Gastrocnemius medialis (tissue), 4 donors: ENCODE measurements at regions not wholly inside any gene's neighbourhood (a gene's known extent, or its start where the extent isn't known, plus 50 kb on each side); places are given as distances from the start of the nearest gene placed in this dataset.

Source experiments
- ATAC-seq, 2 donors: fragments of 150-250 bp; one replicate each; pipeline ENCODE4 v1.9.1; 2016
- DNase-seq, 2 donors: peaks; one replicate each; pipeline ENCODE4 v3.0.0-alpha.2; 2019
- H3K27ac ChIP-seq, 4 donors: fragments of 200-600 bp; sonication (generic); 1 replicate in 1 of 4; 2 replicates in 3 of 4; pipeline ENCODE4 v1.5.1; 2016 to 2018; ENCODE audit warnings: mild to moderate bottlenecking in 2 of 4, moderate library complexity in 1 of 4
- H3K27me3 ChIP-seq, 3 donors: fragments of 200-600 bp; sonication (generic) in 2 of 3; 1 replicate in 1 of 3; 2 replicates in 2 of 3; pipeline versions ENCODE4 v1.5.1 to v1.6.0; 2016 to 2019; ENCODE audit warnings: mild to moderate bottlenecking in 1 of 3, moderate library complexity in 1 of 3
- H3K36me3 ChIP-seq, 2 donors: fragments of 200-600 bp; sonication (generic) in 1 of 2; one replicate each; pipeline ENCODE4 v1.5.1; 2017 to 2018
- H3K4me1 ChIP-seq, 2 donors: fragments of 200-600 bp; sonication (generic) in 1 of 2; one replicate each; pipeline ENCODE4 v1.5.1; 2016 to 2017; ENCODE audit warnings: mild to moderate bottlenecking in 2 of 2
- H3K4me3 ChIP-seq, 4 donors: fragments of 200-600 bp; sonication (generic) in 3 of 4; 1 replicate in 1 of 4; 2 replicates in 3 of 4; pipeline ENCODE4 v1.5.1; 2016 to 2019; ENCODE audit warnings: mild to moderate bottlenecking in 2 of 4
- H3K9me3 ChIP-seq, 3 donors: fragments of 200-600 bp; sonication (generic) in 2 of 3; 1 replicate in 1 of 3; 2 replicates in 2 of 3; pipeline ENCODE4 v1.5.1; 2016 to 2019
- CTCF ChIP-seq, 5 experiments: fragments of 450-650 bp in 3 of 5; fragments of 200-600 bp in 2 of 5; sonication (generic) in 2 of 5; IDR thresholded peaks in 4 of 5; conservative IDR thresholded peaks in 1 of 5; 1 replicate in 4 of 5; 2 replicates in 1 of 5; pipeline ENCODE4 v1.5.1; 2016 to 2019; ENCODE audit warnings: antibody characterized with exemption in 5 of 5, mild to moderate bottlenecking in 3 of 5, moderate library complexity in 3 of 5
- POLR2A ChIP-seq, 2 donors: fragments of 450-650 bp; IDR thresholded peaks; one replicate each; pipeline ENCODE4 v1.6.1; 2017; ENCODE audit warnings: antibody characterized with exemption in 2 of 2, mild to moderate bottlenecking in 2 of 2, moderate library complexity in 2 of 2
- in situ Hi-C, 4 donors: fragments of 200-750 bp; cut with MboI; loops; one replicate each; pipeline versions ENCODE4 v1.15.0 to v1.8.0; 2017; ENCODE audit warnings: low sequenced_read_pairs in 4 of 4
- intact Hi-C: fragments of 100-400 bp; cut with DNase I; formaldehyde crosslinking; loops from one replicate; pipeline ENCODE4 v1.15.1; 2023; ENCODE audit warnings: low total_unique reads

- no peak overlapping the region for H3K4me3 ChIP-seq
- DNase-seq (no peak), ATAC-seq (no peak)
- no peaks in the 10 kb centered on the region for H3K27me3 ChIP-seq
- intact Hi-C loops, result no loop called here
- in situ Hi-C loops, result no loop called here
- H3K9me3 ChIP-seq, result no peaks in the 10 kb centered on the region
- no peak for TF ChIP-seq CTCF (IDR thresholded peaks at IDR 0.05 in 4 of 5, conservative IDR thresholded peaks at IDR 0.05 in 1 of 5)
- no peak for TF ChIP-seq POLR2A (IDR thresholded peaks at IDR 0.05)
- peaks cover 0 to 5% of the 10 kb centered on the region in 2 donors for H3K4me1 ChIP-seq
- no peak overlapping the region for H3K27ac ChIP-seq
- no peaks in the 10 kb centered on the region for H3K36me3 ChIP-seq
Measured at GRCh38 chr3:153602801-153603200, 440.8 kb downstream of the RAP2B start.

DNA sequence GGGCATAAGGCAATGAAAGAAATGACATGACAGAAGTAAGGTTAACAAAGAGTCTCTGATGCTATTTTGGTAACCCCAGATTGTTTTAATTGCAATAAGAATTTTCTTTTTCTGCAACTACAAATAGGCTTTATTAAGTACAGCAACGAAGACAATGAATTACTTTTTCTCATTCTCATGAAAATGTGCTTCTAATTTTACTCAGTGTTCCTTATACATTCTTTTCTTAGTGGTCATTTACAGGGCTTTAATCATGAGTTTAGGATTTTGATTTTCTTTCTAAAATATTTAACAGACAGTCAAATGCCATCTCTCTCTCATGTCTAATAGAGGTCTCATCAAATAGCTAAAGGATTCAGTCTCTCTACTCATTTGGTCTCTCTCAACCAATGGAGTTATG is 452.1 kb downstream of the RAP2B start:
- in situ Hi-C loops (no loop called here), intact Hi-C loops (no loop called here)
- Histone ChIP-seq H3K4me3 (no peak overlapping the region), H3K27me3 (no peaks in the 10 kb centered on the region), H3K36me3 (no peaks in the 10 kb centered on the region), H3K9me3 (no peaks in the 10 kb centered on the region), H3K4me1 (no peaks in the 10 kb centered on the region), H3K27ac (no peak overlapping the region)
- ATAC-seq (no peak), DNase-seq (no peak)
- TF ChIP-seq CTCF (IDR thresholded peaks at IDR 0.05 in 4 of 5, conservative IDR thresholded peaks at IDR 0.05 in 1 of 5) (no peak), POLR2A (IDR thresholded peaks at IDR 0.05) (no peak)

DNA sequence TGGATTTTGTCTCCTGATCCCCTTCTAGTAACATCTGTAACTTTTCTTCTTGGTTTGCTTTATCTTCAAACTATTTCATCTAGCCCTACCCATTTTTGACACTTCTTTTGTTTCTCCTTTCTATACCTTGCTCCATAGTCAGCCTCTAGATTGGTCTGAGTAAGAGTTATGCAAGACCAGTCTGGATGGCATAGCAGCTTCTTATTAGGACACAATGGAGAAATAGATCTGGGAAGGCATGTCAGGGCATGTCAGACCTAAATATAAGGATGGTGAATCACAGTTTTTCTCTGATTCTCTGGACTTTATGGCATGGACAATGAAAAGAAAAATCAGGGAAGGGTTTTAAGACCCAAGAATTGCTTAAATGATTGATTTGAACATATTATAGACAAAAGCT is 452.5 kb downstream of the RAP2B start:
- no peak for TF ChIP-seq POLR2A (IDR thresholded peaks at IDR 0.05)
- DNase-seq (no peak), ATAC-seq (no peak)
- no peaks in the 10 kb centered on the region for H3K36me3 ChIP-seq
- in situ Hi-C loops, result no loop called here
- no peaks in the 10 kb centered on the region for H3K4me1 ChIP-seq
- intact Hi-C loops, result no loop called here
- H3K27me3 ChIP-seq, result no peaks in the 10 kb centered on the region
- H3K9me3 ChIP-seq, result no peaks in the 10 kb centered on the region
- H3K4me3 ChIP-seq, result no peak overlapping the region
- H3K27ac ChIP-seq, result no peak overlapping the region

GRCh38 chr3:153615863-153616262 is 453.8 kb downstream of the RAP2B start:
- TF ChIP-seq POLR2A (IDR thresholded peaks at IDR 0.05) (no peak), CTCF (IDR thresholded peaks at IDR 0.05 in 4 of 5, conservative IDR thresholded peaks at IDR 0.05 in 1 of 5) (no peak)
- DNase-seq (no peak), ATAC-seq (no peak)
- H3K9me3 ChIP-seq, result no peaks in the 10 kb centered on the region
- in situ Hi-C loops, result no loop called here
- no peaks in the 10 kb centered on the region for H3K27me3 ChIP-seq
- no peaks in the 10 kb centered on the region for H3K4me1 ChIP-seq
- no peak overlapping the region for H3K4me3 ChIP-seq
- intact Hi-C loops, result no loop called here
- H3K27ac ChIP-seq, result no peak overlapping the region
- no peaks in the 10 kb centered on the region for H3K36me3 ChIP-seq

- no peaks in the 10 kb centered on the region for H3K9me3 ChIP-seq
- intact Hi-C loops, result no loop called here
- H3K4me1 ChIP-seq, result no peaks in the 10 kb centered on the region
- TF ChIP-seq POLR2A (IDR thresholded peaks at IDR 0.05) (no peak), CTCF (IDR thresholded peaks at IDR 0.05 in 4 of 5, conservative IDR thresholded peaks at IDR 0.05 in 1 of 5) (no peak)
- no peaks in the 10 kb centered on the region for H3K36me3 ChIP-seq
- no peaks in the 10 kb centered on the region for H3K27me3 ChIP-seq
- ATAC-seq (no peak), DNase-seq (no peak)
- H3K27ac ChIP-seq, result no peak overlapping the region
- no peak overlapping the region for H3K4me3 ChIP-seq
- in situ Hi-C loops, result no loop called here
Measured at GRCh38 chr3:153617463-153617862, 455.4 kb downstream of the RAP2B start.
